GM19397 (cell line): ENCODE measurements at regions not wholly inside any gene's neighbourhood (a gene's known extent, or its start where the extent isn't known, plus 50 kb on each side); places are given as distances from the start of the nearest gene placed in this dataset.
"Not testable (repeated sequence)": the region's sequence is repeated elsewhere in the genome, so short reads cannot be mapped to it uniquely, and the experiment has no call there.

Source experiments
- ATAC-seq: cut with Tn5 transposase; IDR thresholded peaks from one replicate; pipeline ENCODE4 v1.9.1; 2021; ENCODE audit warnings: mild to moderate bottlenecking, moderate library complexity; ENCODE audit not compliant: unreplicated experiment

DNA sequence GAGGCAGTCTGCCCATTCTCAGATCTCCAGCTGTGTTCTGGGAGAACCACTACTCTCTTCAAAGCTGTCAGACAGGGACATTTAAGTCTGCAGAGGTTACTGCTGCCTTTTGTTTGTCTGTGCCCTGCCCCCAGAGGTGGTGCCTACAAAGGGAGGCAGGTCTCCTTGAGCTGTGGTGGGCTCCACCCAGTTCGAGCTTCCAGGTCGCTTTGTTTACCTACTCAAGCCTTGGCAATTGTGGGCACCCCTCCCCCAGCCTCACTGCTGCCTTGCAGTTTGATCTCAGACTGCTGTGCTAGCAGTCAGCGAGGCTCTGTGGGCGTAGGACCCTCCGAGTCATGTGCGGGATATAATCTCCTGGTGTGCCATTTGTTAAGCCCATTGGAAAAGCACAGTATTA, 640.9 kb upstream of the SYNCRIP start:
- ATAC-seq: not testable (repeated sequence)

DNA sequence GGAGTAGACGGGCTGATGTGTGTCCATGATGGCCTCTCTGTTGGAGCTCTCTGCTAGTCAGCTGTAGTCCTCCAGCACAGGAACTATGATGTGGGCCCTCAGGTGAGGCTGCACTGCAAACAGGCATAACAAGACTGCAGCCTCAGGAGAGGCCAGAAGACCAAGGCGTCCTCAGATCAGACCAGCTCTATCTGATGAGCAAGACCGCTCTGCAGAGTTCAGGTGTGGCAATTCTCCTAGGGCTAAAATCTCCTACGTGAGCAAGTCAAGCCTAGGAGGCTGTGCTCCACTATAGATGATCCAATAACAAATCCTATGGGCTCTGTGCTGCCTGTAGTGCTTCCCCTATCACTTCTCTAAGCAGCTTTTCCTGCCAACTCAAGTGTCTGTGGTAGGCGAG, 633.4 kb upstream of the SYNCRIP start:
- ATAC-seq: no peak

- ATAC-seq: no peak
Measured at GRCh38 chr6:86273936-86274335, 631.2 kb upstream of the SYNCRIP start.

- ATAC-seq: no peak
Measured at GRCh38 chr6:86256615-86257187, 614.0 kb upstream of the SYNCRIP start.

GRCh38 chr6:86255973-86256372, 613.3 kb upstream of the SYNCRIP start:
- ATAC-seq: no peak

GRCh38 chr6:86251106-86251505, 608.4 kb upstream of the SYNCRIP start:
- no peak for ATAC-seq

- no peak for ATAC-seq
Measured at GRCh38 chr6:86217906-86218305, 575.2 kb upstream of the SYNCRIP start.

GRCh38 chr6:86215323-86215722, 572.6 kb upstream of the SYNCRIP start:
- ATAC-seq: no peak

- ATAC-seq: no peak
Measured at GRCh38 chr6:86205980-86206379, 563.3 kb upstream of the SYNCRIP start.

- no peak for ATAC-seq
Measured at GRCh38 chr6:86203044-86203443, 560.4 kb upstream of the SYNCRIP start.

DNA sequence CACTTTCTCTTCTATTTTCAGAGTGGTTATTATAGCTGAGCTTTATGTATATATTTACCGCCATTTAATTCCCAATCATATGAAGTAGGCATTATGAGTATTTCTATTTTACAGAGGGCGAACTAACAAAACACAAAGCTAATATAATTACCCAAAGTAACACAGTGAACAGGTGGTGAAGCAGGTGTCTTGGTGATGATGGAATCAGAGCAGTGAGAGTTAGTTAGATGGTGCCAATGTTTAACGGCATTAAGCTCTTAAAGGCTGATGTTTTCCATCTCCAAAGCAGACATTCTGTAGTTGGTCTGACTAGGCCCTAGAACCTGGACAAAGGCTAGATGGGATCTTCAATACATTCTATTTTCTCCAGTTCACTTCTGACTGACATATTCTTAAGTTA, 551.1 kb upstream of the SYNCRIP start:
- ATAC-seq: no peak

DNA sequence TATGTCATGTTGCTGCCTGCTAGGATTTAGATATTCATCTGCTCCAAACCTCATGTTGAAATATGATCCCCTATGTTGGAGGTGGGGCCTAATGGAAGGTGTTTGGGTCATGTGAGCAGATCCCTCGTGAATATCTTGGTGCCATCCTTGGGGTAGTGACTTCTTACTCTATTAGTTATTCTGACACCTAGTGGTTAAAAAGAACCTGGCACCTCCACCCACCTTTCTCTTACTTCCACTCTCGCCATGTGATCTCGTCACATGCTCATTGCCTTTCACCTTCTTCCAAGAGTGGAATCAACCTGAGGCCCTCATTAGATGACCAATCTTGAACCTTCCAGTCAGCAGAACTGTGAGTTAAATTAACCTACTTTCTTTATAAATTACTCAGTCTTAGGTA, 549.4 kb upstream of the SYNCRIP start:
- ATAC-seq: peak; percentile 67

GRCh38 chr6:86175149-86175548, 532.5 kb upstream of the SYNCRIP start:
- not testable (repeated sequence) for ATAC-seq

DNA sequence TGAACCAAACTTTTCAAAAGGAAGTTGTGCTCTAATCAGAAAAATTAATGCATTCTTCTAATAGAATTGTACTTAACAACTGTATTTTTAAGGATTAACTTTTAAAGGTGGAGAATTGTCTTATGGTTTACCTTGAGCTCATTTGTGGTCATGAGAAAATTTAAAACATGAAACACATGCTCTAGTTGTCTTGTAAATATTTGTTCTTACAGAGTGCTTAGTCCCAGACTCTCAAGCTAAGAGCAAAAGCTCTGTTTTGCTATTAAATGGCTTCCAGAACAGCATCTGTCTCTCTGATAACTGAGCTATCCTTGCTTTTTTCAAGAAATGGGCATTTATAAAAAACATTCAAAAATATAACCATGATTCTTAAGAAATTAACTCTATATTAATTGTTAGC, 512.2 kb upstream of the SYNCRIP start:
- ATAC-seq: no peak

DNA sequence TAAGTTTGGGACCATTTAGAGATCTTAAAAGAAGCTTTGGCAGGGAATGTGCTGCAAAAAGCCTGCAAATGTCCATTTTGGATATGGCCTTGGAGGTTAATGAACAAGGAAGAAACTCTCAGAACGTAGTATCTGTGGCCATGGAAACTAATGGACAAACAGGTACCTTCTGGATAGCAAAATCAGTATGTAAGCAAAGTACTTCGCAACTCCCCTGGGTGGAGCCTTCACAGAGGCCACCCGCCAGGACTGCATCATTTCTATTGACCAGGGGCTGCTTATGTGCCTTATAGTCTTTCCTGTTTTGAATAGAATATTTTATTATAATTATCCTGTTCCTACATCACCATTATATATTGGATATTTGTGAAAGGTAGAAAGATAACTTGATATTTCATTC, 510.8 kb upstream of the SYNCRIP start:
- no peak for ATAC-seq

DNA sequence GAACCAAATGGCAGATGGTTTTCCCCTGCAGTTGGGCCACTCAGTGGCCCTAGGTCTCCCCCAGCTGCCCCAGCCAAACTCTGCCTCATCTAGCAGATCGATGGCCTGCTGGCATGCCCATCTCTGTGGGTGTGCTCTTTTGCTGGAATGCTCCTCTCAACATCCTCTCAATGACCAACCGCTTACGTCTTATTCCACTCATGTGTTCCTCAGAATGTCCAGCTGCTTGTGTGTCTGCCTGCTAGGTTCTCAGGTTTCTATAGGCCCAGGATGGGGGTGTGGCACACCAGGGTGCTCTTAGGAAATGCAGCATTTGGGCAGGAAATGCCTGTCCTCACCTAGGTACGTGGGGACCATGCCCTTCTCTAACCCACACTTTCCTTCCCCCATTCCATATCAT, 509.9 kb upstream of the SYNCRIP start:
- no peak for ATAC-seq

DNA sequence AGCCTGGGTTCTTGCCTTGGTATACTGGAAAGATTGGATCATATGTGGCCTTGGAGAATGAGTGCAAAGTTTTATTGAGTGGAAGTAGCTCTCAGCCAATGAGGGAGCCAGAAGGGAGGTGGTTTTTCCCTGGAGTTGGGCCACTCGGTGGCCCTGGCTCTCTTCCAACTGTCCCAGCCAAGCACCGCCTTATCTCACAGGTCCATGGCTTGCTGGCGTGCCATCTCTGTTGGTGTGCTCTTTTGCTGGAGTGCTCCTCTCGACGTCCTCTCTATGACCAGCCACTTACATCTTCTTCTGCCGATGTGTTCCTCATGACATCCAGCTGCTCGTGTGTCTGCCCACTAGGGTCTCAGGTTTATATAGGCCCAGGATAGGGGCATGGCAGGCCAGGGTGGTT, 505.9 kb upstream of the SYNCRIP start:
- no peak for ATAC-seq

DNA sequence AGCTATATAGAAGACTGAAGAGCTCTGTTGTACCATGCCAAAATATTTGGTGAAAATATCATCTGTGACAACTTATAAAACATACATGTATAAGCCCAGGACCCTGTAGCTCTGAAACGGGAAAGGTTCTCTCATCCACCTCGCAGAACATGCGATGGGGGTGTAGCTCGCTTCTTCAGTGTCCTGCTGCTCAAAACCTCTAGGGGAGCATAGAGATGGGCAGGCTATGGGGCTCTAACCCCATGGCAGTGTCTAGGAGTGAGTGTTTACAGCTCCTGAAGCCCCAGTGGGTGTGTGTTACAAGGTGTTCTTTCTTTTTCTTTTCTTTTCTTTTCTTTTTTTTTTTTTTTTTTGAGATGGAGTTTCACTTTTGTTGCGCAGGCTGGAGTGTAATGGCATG, 505.2 kb upstream of the SYNCRIP start:
- ATAC-seq: no peak

GRCh38 chr6:86147311-86147710, 504.6 kb upstream of the SYNCRIP start:
- no peak for ATAC-seq

DNA sequence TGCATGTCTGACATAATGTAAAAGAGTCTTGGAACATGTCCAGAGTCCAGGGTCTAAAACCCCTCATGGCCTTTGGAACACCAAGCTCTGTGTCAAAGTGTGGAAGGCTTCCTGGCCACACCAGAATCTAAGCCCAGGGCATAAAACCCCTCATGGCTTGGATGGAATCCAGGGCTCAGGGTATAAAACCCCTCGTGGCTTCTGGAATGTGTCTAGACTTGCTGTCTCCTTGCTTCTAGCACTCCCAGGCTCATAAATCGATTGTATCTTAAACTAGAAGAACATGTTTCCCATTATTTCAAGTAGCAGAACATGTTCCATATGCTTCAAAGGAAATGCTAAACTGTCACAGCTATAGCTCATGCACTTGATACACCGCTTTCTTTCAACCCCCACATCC, 504.1 kb upstream of the SYNCRIP start:
- ATAC-seq: not testable (repeated sequence)

DNA sequence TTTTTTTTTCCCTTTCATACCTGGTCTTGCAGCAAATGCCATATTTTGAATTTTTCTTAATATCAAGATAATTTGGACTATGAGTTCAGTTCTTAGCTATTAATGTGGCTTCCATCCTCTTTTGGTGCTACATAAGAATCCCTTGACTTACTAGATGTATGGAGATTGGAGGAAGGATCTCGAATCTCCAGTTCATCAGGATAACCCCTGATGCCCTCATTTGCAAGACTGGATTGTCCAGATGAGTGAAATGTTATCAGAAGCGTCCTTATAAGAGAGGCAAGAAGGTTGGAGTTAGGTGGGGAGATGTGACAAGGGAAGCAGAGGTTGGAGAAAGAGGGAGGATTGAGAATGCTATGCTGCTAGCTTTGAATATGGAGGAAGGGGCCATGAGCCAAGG, 499.6 kb upstream of the SYNCRIP start:
- no peak for ATAC-seq

GRCh38 chr6:86128130-86128814, 485.6 kb upstream of the SYNCRIP start:
- ATAC-seq: no peak

- ATAC-seq: no peak
Measured at GRCh38 chr6:86122086-86122485, 479.4 kb upstream of the SYNCRIP start.
